GM19239 (cell line): ENCODE measurements at regions not wholly inside any gene's neighbourhood (a gene's known extent, or its start where the extent isn't known, plus 50 kb on each side); places are given as distances from the start of the nearest gene placed in this dataset.

Source experiments
- DNase-seq: peaks from one replicate; pipeline ENCODE4 v3.0.0; 2011; ENCODE audit warnings: low spot score; ENCODE audit not compliant: insufficient read length
- FAIRE-seq: peaks from 2 replicates; lab custom pipeline; 2011; peaks lifted over from hg19 to GRCh38; lab: Jason Lieb, UNC

- DNase-seq: no peak
- FAIRE-seq: no peak
Measured at GRCh38 chr2:76469066-76469465, 758.4 kb upstream of the GCFC2 start.

DNA sequence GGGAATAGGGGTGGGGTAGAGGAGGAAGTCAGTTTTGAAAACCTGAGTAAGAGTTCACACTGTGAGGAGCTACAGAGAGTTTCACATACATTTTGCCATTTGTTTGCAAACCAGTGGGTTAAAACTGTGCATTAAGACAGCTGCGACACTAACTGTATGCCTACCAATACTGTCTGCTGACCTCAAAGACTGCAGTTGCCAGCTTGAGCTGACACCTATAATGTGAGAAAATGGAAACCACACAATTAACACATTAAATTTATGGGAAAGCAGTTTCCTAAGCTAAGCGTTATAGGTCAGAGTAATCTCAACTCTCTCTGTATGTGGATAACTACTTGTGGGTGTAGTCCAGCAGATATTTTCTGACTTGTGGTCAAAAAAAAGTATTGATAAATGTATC lies 756.6 kb upstream of the GCFC2 start:
- no peak for FAIRE-seq
- no peak for DNase-seq

GRCh38 chr2:76464310-76464709 lies 753.6 kb upstream of the GCFC2 start:
- no peak for FAIRE-seq
- DNase-seq: no peak

- FAIRE-seq: no peak
- DNase-seq: no peak
Measured at GRCh38 chr2:76461431-76461830, 750.7 kb upstream of the GCFC2 start.

GRCh38 chr2:76455910-76456309 lies 745.2 kb upstream of the GCFC2 start:
- DNase-seq: no peak
- no peak for FAIRE-seq

DNA sequence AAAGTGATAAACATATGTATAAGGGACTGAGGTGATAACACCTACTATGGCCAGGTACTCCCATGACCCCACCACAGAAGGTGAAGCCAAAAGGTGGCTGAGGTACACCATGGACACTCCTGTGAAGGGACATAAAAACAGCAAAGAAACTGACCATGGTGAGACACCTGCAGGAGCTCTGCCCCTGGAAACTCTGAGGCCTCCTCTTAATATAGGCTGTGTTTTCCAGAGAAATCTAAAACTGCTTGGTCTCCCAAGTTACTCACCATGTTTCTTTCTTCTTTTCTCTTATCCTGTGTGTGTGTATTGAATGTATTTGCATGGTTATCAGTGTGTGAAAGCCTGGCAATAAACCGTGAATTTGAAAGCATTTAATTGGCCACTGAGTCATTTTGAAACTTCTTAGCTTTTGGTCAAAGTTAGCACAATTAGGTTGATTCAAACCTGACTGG lies 739.3 kb upstream of the GCFC2 start:
- no peak for FAIRE-seq
- DNase-seq: no peak

- FAIRE-seq: no peak
- DNase-seq: no peak
Measured at GRCh38 chr2:76448956-76449355, 738.2 kb upstream of the GCFC2 start.

DNA sequence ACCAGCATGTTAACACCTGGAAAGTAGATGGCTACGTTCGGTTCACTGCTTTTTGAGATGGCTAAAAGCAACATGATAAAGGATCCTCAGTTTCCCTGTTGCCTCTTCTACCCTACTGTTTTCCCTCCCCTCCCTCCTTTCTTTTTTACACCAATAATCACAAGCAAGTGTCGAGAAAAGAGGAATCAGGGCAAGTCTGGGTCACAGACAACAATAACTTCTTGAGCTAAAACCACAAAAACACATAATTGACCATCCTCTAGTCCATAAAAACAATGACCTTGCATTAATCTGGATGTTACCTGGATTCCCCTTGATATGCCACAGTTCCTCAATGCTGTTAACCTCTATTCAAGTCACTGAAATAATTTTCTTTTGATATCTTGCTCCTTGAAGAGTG lies 736.6 kb upstream of the GCFC2 start:
- DNase-seq: no peak
- FAIRE-seq: no peak

DNA sequence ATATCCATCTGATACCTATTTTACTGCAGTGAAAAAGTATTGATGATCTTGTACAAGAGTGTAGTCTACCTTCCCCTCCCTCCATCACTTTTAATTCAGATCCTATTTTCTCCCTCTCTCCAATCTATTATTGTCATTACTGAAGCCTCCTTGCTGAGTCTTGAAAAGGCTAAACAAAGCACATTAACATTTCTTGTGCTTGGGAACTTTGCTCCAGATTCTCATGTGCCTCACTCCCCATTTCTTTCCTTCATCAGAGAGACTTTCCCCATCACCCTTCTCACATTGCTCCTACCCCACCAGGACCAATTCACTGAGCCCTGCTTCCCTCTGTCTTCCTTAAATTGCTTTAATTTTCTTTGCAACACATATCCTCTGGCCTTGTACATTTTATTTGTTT lies 736.2 kb upstream of the GCFC2 start:
- FAIRE-seq (no peak), DNase-seq (no peak)

DNA sequence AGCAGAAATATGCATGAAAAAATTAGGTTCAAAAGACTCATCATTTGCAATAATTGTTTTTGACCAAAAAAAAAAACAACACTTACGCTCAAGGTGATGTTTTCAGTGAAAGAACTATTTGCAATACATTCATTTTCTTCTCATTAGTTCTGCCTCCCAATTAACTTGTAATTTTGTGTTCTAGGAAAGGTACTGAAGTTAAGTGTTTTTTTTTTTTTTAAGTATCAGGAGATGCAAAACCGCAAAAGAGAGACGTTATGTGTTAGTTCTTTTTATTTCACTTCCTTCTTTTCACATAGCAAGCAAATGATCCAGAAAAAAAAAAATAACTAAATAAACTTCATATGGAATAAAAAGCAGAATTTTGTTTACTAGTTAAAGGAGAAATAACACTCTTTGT lies 735.2 kb upstream of the GCFC2 start:
- DNase-seq (no peak), FAIRE-seq (no peak)

DNA sequence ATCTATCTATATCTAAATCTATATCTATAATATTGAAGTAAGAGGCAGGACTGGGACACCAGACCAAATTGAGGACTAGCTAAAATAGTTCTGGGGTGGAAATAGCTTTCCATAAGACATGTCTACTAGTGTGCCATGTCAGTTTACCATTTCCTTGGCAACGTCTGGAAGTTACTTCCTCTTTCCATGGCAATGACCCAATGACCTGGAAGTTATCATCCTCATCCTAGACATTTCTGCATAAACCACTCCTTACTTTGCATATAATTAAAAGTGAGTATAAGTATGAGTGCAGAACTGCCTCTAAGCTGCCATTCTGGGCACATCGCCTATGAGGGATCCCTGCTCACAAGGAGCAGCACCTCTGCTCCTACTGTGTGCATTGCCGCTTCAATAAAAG lies 734.0 kb upstream of the GCFC2 start:
- DNase-seq (no peak), FAIRE-seq (no peak)

DNA sequence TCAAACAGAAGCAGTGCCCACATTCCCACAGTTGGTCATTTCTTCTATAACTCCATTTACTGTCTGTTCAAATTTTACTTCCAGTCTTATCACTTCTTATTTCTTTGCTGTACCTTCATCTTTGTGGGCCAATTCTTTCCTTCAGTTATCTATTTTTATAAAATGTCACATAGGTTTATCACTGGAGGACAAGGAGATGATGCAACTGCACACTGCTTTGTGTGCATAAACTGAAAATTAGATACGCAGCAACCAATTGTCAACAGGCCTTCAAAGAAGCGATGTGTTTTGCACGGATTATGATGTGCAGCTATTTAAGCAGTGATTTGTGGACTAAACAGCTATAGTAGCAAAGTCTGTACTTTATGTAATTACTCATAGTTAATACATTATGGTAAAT lies 726.8 kb upstream of the GCFC2 start:
- FAIRE-seq (no peak), DNase-seq (no peak)

- DNase-seq (no peak), FAIRE-seq (no peak)
Measured at GRCh38 chr2:76429374-76429773, 718.7 kb upstream of the GCFC2 start.

DNA sequence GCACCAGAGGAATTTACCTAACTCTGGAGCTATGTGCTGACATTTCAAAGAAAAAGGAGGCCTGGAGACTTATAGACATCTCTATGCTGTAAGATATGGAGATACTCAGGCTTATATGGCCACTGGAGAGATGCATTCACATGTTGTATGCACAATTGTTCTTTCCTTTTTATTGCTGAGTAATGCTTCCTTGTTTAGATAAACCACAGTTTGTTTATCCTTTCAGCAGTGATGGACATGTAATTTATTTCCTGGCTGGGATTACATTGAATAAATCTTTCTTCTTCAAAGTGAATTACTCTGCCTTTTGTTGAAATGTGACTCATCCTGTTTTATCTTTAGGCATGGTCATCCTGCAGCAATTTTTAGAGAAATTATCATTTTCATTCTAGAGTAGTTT lies 716.7 kb upstream of the GCFC2 start:
- FAIRE-seq (no peak), DNase-seq (no peak)

DNA sequence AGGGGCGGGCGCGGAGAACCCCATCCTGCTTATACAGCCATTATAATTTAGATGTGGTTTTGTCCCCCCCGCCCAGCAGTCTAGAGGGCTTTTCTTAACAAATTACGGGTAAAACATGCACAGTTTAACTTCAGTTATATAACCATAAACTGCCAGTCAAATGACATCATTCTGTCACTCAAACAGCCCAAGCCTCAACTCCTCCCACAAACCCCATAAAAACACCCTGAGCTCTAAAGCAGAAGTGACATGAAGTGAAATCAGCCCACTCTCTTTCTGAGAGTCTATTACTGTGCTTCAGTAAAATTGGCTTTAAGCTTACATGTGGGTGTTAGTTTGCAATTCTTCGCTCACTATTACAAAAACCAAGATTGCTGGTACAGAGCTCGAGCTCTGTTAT lies 705.1 kb upstream of the GCFC2 start:
- FAIRE-seq (no peak), DNase-seq (no peak)

DNA sequence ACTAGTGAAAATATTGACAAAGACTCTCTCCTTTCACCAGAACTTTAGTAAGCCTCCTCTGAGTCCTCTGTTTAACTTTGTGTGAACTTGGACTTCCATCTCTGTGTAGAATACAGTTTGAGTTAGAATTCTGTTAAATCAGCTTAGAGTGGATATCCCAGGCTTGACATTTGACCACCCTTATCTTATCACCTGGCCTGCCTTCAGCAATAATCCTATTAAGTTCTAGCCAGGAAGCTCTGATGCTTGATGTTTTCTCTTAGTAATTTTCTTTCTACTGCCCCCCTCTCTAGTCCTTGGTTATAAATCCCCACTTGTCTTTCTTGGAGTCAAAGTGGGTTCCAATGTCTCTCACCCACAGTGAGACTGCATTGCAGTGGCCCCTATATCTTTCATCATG lies 702.7 kb upstream of the GCFC2 start:
- DNase-seq (no peak), FAIRE-seq (no peak)

DNA sequence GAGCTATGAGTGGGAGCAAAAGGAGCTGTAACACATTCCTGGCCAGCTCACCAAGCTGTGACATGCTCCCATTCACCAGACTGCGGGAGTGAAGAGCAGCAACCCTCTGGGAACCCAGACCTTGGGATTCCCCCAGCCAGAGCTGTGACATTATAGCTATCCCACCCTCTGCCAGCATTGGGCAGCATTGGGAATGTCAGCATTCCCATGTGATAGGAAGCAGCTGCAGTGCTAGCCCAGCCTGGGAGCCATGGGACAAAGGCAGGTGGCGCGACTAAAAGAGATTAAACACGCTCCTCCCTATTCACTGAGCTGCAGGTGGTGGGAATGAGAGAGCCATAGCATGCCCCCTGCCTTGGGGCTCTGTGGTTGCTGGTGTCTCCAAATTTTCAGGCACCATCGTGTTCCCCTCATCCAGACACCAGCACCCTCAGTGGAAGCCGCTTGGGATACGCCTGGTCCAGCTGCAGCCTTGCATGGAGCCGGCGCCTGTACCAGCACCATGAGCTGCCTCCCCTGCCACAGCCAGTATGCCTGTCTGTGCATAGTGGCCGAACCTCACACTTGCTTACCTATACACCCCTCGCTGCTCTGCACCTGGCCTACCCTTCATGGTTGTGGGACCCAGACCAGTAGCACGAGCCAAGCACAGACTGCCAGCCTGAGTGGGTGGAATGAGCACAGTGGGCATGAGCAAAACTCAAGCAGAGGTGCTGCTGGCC lies 695.6 kb upstream of the GCFC2 start:
- DNase-seq: no peak
- FAIRE-seq: no peak

GRCh38 chr2:76393356-76393755 lies 682.6 kb upstream of the GCFC2 start:
- FAIRE-seq (no peak), DNase-seq (no peak)

DNA sequence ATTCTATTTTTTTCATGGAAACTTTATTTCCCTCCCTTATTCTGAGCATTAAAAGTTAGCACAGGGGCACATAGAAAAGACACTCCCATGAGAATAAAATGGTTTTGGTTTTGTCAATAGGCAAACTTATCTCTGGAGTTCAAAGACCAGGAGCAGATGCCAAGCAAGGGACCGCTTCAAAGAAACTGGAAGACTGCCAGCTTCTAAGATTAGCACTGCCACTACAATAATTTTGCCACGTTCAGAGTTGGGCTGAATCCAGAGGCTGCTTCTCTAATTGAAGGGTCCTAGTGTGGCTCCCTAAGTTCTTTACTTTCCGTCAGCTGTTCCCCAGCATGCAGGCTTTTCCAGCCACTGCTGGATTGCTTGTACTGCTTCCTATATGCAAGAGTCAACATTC lies 681.0 kb upstream of the GCFC2 start:
- FAIRE-seq: no peak
- no peak for DNase-seq

DNA sequence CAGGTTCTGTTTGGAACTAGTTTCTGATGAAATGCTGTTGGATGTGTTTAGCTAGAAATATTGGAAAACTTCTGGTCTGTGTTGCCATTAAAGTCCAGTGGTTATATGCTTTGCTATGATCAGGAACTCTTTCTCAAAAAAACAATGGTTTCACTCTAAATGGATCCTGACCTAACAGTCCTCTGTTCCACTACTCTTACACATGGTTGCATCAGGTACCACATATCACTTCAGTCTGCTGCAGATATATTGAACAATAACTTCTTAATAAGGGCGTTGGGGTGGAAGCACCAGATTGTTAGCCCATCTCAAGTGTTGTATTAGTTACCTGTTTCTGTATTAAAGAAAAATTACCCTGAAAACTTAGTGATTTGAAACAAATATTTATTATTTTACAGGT lies 676.6 kb upstream of the GCFC2 start:
- FAIRE-seq: no peak
- no peak for DNase-seq

DNA sequence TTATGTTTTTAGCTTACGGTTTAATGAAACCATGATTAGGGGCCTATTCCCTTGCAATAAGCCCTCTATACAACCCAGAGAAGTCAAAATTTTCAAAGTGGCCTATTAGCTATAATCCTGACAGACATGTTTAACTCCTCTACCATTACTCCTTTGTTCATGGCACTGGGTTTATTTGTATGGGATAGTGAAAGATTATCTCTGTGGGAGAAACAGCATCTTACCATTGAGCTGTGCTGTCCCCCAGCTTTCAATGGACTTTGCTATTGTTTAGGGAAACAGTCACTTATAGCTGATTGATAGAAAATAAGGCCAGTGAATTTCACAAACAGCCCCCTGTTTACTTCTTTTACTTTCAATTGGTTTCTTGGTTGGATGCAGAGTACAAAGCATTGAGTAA lies 675.2 kb upstream of the GCFC2 start:
- DNase-seq: no peak
- no peak for FAIRE-seq

DNA sequence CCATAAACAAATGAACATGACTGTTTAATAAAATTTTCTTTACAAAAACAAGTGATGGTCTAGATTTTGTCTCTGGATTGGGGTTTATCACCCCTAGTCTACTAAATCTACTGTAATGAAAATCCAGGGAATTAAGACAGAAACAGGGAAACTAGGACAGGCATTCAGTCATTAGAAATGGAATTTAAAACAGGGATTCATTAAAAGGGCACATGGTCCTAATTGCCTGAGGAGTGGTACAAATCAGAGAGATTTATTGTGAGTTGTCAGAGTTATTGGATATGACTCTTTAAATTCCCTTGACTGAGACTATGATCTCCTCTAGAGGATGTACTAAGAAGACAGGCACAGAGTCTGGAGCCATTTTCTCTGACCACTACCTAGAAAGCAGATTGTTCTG lies 670.9 kb upstream of the GCFC2 start:
- no peak for FAIRE-seq
- no peak for DNase-seq

- DNase-seq (no peak), FAIRE-seq (no peak)
Measured at GRCh38 chr2:76378140-76378539, 667.4 kb upstream of the GCFC2 start.
